KMS-11 (cell line): ENCODE measurements at regions not wholly inside any gene's neighbourhood (a gene's known extent, or its start where the extent isn't known, plus 50 kb on each side); places are given as distances from the start of the nearest gene placed in this dataset.

Experiments used
- H2AFZ ChIP-seq: fragments of 200-600 bp; sonication (generic); 2 replicates; pipeline ENCODE4 v1.6.1; 2016; ENCODE audit warnings: antibody characterized with exemption, mixed run types, low read depth
- H3K27ac ChIP-seq: fragments of 200-600 bp; sonication (generic); 2 replicates; pipeline ENCODE4 v1.6.1; 2016; ENCODE audit warnings: mild to moderate bottlenecking, mixed run types
- H3K27me3 ChIP-seq: fragments of 200-600 bp; sonication (generic); 2 replicates; pipeline ENCODE4 v1.6.1; 2017; ENCODE audit warnings: mild to moderate bottlenecking, low read depth, mixed run types, moderate library complexity; ENCODE audit not compliant: insufficient read depth
- H3K36me3 ChIP-seq: fragments of 200-600 bp; sonication (generic); 2 replicates; pipeline ENCODE4 v1.6.1; 2017; ENCODE audit warnings: mild to moderate bottlenecking, mixed run types; ENCODE audit not compliant: insufficient read depth
- H3K4me1 ChIP-seq: fragments of 200-600 bp; sonication (generic); 2 replicates; pipeline ENCODE4 v1.6.1; 2016; ENCODE audit warnings: mild to moderate bottlenecking, low read depth, mixed run types; ENCODE audit not compliant: poor library complexity, severe bottlenecking
- H3K4me2 ChIP-seq: fragments of 200-600 bp; sonication (generic); 2 replicates; pipeline ENCODE4 v1.7.0; 2016; ENCODE audit warnings: mild to moderate bottlenecking, mixed run types
- H3K4me3 ChIP-seq: fragments of 200-600 bp; sonication (generic); IDR thresholded peaks from 2 replicates; pipeline ENCODE4 v1.6.1; 2017; ENCODE audit warnings: low read depth, low read length, mixed read lengths; ENCODE audit not compliant: insufficient read depth
- H3K79me2 ChIP-seq: fragments of 200-600 bp; sonication (generic); 2 replicates; pipeline ENCODE4 v1.6.1; 2016; ENCODE audit warnings: low read depth, mixed run types; ENCODE audit not compliant: insufficient read depth
- H3K9ac ChIP-seq: fragments of 200-600 bp; sonication (generic); 2 replicates; pipeline ENCODE4 v1.6.1; 2016; ENCODE audit warnings: mild to moderate bottlenecking, mixed run types
- H4K20me1 ChIP-seq: fragments of 200-600 bp; sonication (generic); 2 replicates; pipeline ENCODE4 v1.6.1; 2016; ENCODE audit warnings: mild to moderate bottlenecking, mixed run types; ENCODE audit not compliant: insufficient read depth
- CTCF ChIP-seq: fragments of 200-600 bp; sonication (generic); conservative IDR thresholded peaks from 2 replicates; pipeline ENCODE4 v1.6.1; 2017; ENCODE audit warnings: low read depth, mild to moderate bottlenecking, antibody characterized with exemption, low read length, moderate library complexity, mixed read lengths

GRCh38 chr14:22382395-22382794 lies 206.6 kb downstream of the DAD1 start:
- Histone ChIP-seq H3K4me1 (peaks cover 5% of the 10 kb centered on the region), H2AFZ (no peak overlapping the region), H3K4me3 (no peak overlapping the region), H3K79me2 (no peaks in the 10 kb centered on the region), H3K4me2 (no peak overlapping the region), H3K27ac (no peak overlapping the region), H4K20me1 (no peaks in the 10 kb centered on the region), H3K27me3 (no peaks in the 10 kb centered on the region), H3K9ac (no peak overlapping the region), H3K36me3 (no peaks in the 10 kb centered on the region)
- no peak for TF ChIP-seq CTCF

GRCh38 chr14:22381766-22382165 lies 207.3 kb downstream of the DAD1 start:
- no peak overlapping the region for H3K4me2 ChIP-seq
- no peak overlapping the region for H3K4me3 ChIP-seq
- no peak overlapping the region for H2AFZ ChIP-seq
- no peak overlapping the region for H3K9ac ChIP-seq
- H3K27ac ChIP-seq: no peak overlapping the region
- no peaks in the 10 kb centered on the region for H3K4me1 ChIP-seq
- H4K20me1 ChIP-seq: no peaks in the 10 kb centered on the region
- no peaks in the 10 kb centered on the region for H3K79me2 ChIP-seq
- no peak for TF ChIP-seq CTCF
- H3K27me3 ChIP-seq: no peaks in the 10 kb centered on the region
- H3K36me3 ChIP-seq: no peaks in the 10 kb centered on the region

- H2AFZ ChIP-seq: no peak overlapping the region
- H3K4me3 ChIP-seq: no peak overlapping the region
- no peaks in the 10 kb centered on the region for H3K4me1 ChIP-seq
- no peaks in the 10 kb centered on the region for H3K27me3 ChIP-seq
- H4K20me1 ChIP-seq: no peaks in the 10 kb centered on the region
- no peak overlapping the region for H3K9ac ChIP-seq
- no peak for TF ChIP-seq CTCF
- H3K79me2 ChIP-seq: no peaks in the 10 kb centered on the region
- no peak overlapping the region for H3K4me2 ChIP-seq
- H3K27ac ChIP-seq: no peak overlapping the region
- no peaks in the 10 kb centered on the region for H3K36me3 ChIP-seq
Observed at GRCh38 chr14:22381408-22381760, 207.6 kb downstream of the DAD1 start.

GRCh38 chr14:22380571-22381407 lies 208.2 kb downstream of the DAD1 start:
- no peaks in the 10 kb centered on the region for H3K79me2 ChIP-seq
- H3K27me3 ChIP-seq: no peaks in the 10 kb centered on the region
- TF ChIP-seq CTCF: no peak
- no peak overlapping the region for H3K9ac ChIP-seq
- no peak overlapping the region for H3K4me3 ChIP-seq
- H3K36me3 ChIP-seq: no peaks in the 10 kb centered on the region
- no peaks in the 10 kb centered on the region for H3K4me1 ChIP-seq
- no peak overlapping the region for H3K27ac ChIP-seq
- no peak overlapping the region for H2AFZ ChIP-seq
- H4K20me1 ChIP-seq: no peaks in the 10 kb centered on the region
- H3K4me2 ChIP-seq: no peak overlapping the region
